RWPE1 (cell line): ENCODE measurements at regions not wholly inside any gene's neighbourhood (a gene's known extent, or its start where the extent isn't known, plus 50 kb on each side); places are given as distances from the start of the nearest gene placed in this dataset.

Experiments used
- CTCF ChIA-PET: fragments of 350-600 bp; sonication (Branson Sonifier 250); formaldehyde crosslinking; extraction: SDS; loops from one replicate; lab custom pipeline; 2021; lab: Yijun Ruan, JAX
- POLR2A ChIA-PET: fragments of 400-600 bp; formaldehyde crosslinking; extraction: SDS; loops from one replicate; lab custom pipeline; 2020; ENCODE audit warnings: antibody characterized with exemption; ENCODE audit not compliant: low non-redundant PET; lab: Yijun Ruan, JAX
- DNase-seq: peaks from one replicate; pipeline ENCODE4 v3.0.0; 2012; ENCODE audit warnings: low spot score
- H3K27ac ChIP-seq: fragments of 450-650 bp; 2 replicates; pipeline ENCODE4 v1.5.1; 2017
- CTCF ChIP-seq: fragments of 450-650 bp; conservative IDR thresholded peaks from 2 replicates; pipeline ENCODE4 v1.5.1; 2017; ENCODE audit warnings: low read depth, mild to moderate bottlenecking

- no peak for DNase-seq
- no peak for TF ChIP-seq CTCF
- CTCF ChIA-PET = interaction anchor here (0.6 kb wide), 1 partner anchor 33 kb away, joined by 3 read pairs; no protein-coding TSS in a partner anchor
- H3K27ac ChIP-seq = no peak overlapping the region
- POLR2A ChIA-PET = no interaction called here
These were observed 62.3 kb upstream of the GATA2 start for GRCh38 chr3:128555098-128555825.

- no peak for DNase-seq
- no peak overlapping the region for H3K27ac ChIP-seq
- ChIA-PET POLR2A (no interaction called here), CTCF (no interaction called here)
- no peak for TF ChIP-seq CTCF
These were observed 61.6 kb upstream of the GATA2 start for GRCh38 chr3:128554465-128555097.

- no peak for DNase-seq
- TF ChIP-seq CTCF = no peak
- ChIA-PET POLR2A (no interaction called here), CTCF (interaction anchor here (0.6 kb wide), 1 partner anchor 23 kb away, joined by 5 read pairs; no protein-coding TSS in a partner anchor)
- H3K27ac ChIP-seq = no peak overlapping the region
These were observed 61.1 kb upstream of the GATA2 start for GRCh38 chr3:128554100-128554464.

GRCh38 chr3:128553560-128553959 is 60.6 kb upstream of the GATA2 start:
- no peak for DNase-seq
- H3K27ac ChIP-seq = no peak overlapping the region
- no peak for TF ChIP-seq CTCF
- POLR2A ChIA-PET = interaction anchor here (0.7 kb wide), 1 partner anchor 1241 kb away, joined by 3 read pairs; no protein-coding TSS in a partner anchor
- CTCF ChIA-PET = interaction anchor here (0.6 kb wide), 1 partner anchor 24 kb away, joined by 5 read pairs; no protein-coding TSS in a partner anchor

GRCh38 chr3:128551867-128552266 is 58.9 kb upstream of the GATA2 start:
- H3K27ac ChIP-seq = no peak overlapping the region
- POLR2A ChIA-PET = no interaction called here
- CTCF ChIA-PET = no interaction called here
- TF ChIP-seq CTCF = no peak
- no peak for DNase-seq

- no peak for DNase-seq
- CTCF ChIA-PET = interaction anchor here (1.3 kb wide), 1 partner anchor 57 kb away, joined by 4 read pairs; no protein-coding TSS in a partner anchor
- POLR2A ChIA-PET = no interaction called here
- H3K27ac ChIP-seq = no peak overlapping the region
- no peak for TF ChIP-seq CTCF
These were observed 58.5 kb upstream of the GATA2 start for GRCh38 chr3:128551451-128551850.
